CD4-positive, CD25-positive, alpha-beta regulatory T cell (primary cell): ENCODE measurements at regions not wholly inside any gene's neighbourhood (a gene's known extent, or its start where the extent isn't known, plus 50 kb on each side); places are given as distances from the start of the nearest gene placed in this dataset.

Source experiments
- ATAC-seq, 2 donors: fragments of 150-1000 bp; cut with Tn5 transposase; one replicate each; pipeline ENCODE4 v1.10.0; 2021; ENCODE audit warnings: low read depth in 2 of 2, moderate number of reproducible peaks in 2 of 2, moderate library complexity in 1 of 2
- DNase-seq, 3 donors: peaks; one replicate each; pipeline versions ENCODE4 v3.0.0 to v3.0.0-alpha.2; 2012 to 2022; ENCODE audit warnings: mixed read lengths in 1 of 3
- H3K27ac ChIP-seq: one replicate; pipeline ENCODE4 v1.7.0; 2013; ENCODE audit warnings: mild to moderate bottlenecking, low read length; ENCODE audit not compliant: insufficient read depth, poor library complexity, severe bottlenecking
- H3K27me3 ChIP-seq: one replicate; pipeline ENCODE4 v1.7.0; 2013; ENCODE audit warnings: low read length; ENCODE audit not compliant: control insufficient read depth, insufficient read depth
- H3K36me3 ChIP-seq: one replicate; pipeline ENCODE4 v1.7.0; 2013; ENCODE audit warnings: mild to moderate bottlenecking, low read length, moderate library complexity; ENCODE audit not compliant: control insufficient read depth, insufficient read depth
- H3K4me1 ChIP-seq: 2 replicates; pipeline ENCODE4 v1.7.0; 2013; ENCODE audit warnings: mild to moderate bottlenecking, low read length; ENCODE audit not compliant: insufficient read depth, control insufficient read depth, poor library complexity, severe bottlenecking
- H3K4me3 ChIP-seq: one replicate; pipeline ENCODE4 v1.7.0; 2013; ENCODE audit warnings: low read depth, mild to moderate bottlenecking, low read length, moderate library complexity
- H3K9me3 ChIP-seq, 2 experiments: 1 replicate in 1 of 2; 2 replicates in 1 of 2; pipeline ENCODE4 v1.7.0; 2013; ENCODE audit warnings: low read length in 2 of 2, mild to moderate bottlenecking in 1 of 2, moderate library complexity in 1 of 2; ENCODE audit not compliant: control insufficient read depth in 2 of 2
- H3K27ac Mint-ChIP-seq, 3 donors: one replicate each; pipeline ENCODE4 v1.8.0; 2020 to 2022; ENCODE audit warnings: mild to moderate bottlenecking in 3 of 3, mixed read lengths in 3 of 3, moderate library complexity in 2 of 3
- H3K27me3 Mint-ChIP-seq: one replicate; pipeline ENCODE4 v1.8.0; 2022; ENCODE audit warnings: mild to moderate bottlenecking, mixed read lengths
- H3K36me3 Mint-ChIP-seq: one replicate; pipeline ENCODE4 v1.8.0; 2020; ENCODE audit warnings: mixed read lengths
- H3K4me1 Mint-ChIP-seq, 4 donors: one replicate each; pipeline ENCODE4 v1.8.0; 2020 to 2022; ENCODE audit warnings: mixed read lengths in 4 of 4, mild to moderate bottlenecking in 1 of 4
- H3K4me3 Mint-ChIP-seq, 4 donors: one replicate each; pipeline ENCODE4 v1.8.0; 2020 to 2022; ENCODE audit warnings: mild to moderate bottlenecking in 4 of 4, mixed read lengths in 4 of 4, moderate library complexity in 3 of 4
- H3K9me3 Mint-ChIP-seq, 7 donors: one replicate each; pipeline ENCODE4 v1.8.0; 2020 to 2022; ENCODE audit warnings: mixed read lengths in 7 of 7, mild to moderate bottlenecking in 3 of 7, moderate library complexity in 2 of 7

- H3K4me1 ChIP-seq: no peaks in the 10 kb centered on the region
- DNase-seq (no peak), ATAC-seq (no peak)
- H3K36me3 ChIP-seq: peaks cover 40% of the 10 kb centered on the region
- H3K27ac Mint-ChIP-seq: peak overlapping the region in 1 of 3 donors; percentile 20
- H3K27me3 Mint-ChIP-seq: no peaks in the 10 kb centered on the region
- no peak overlapping the region for H3K4me3 Mint-ChIP-seq
- no peaks in the 10 kb centered on the region for H3K27me3 ChIP-seq
- peaks cover 56% of the 10 kb centered on the region for H3K36me3 Mint-ChIP-seq
- H3K4me3 ChIP-seq: no peak overlapping the region
- H3K27ac ChIP-seq: no peak overlapping the region
- H3K9me3 ChIP-seq: peaks cover 12 to 31% of the 10 kb centered on the region in 2 experiments
- H3K9me3 Mint-ChIP-seq: peaks cover 3 to 41% (median 17%) of the 10 kb centered on the region in 7 donors
- H3K4me1 Mint-ChIP-seq: peaks cover 9 to 21% (median 14%) of the 10 kb centered on the region in 4 donors
Observed at GRCh38 chr7:149569726-149570422, 72.3 kb upstream of the ZNF746 start.

GRCh38 chr7:149569025-149569725 is 71.6 kb upstream of the ZNF746 start:
- Histone ChIP-seq H3K27ac (no peak overlapping the region), H3K27me3 (no peaks in the 10 kb centered on the region), H3K4me1 (no peaks in the 10 kb centered on the region), H3K36me3 (peaks cover 42% of the 10 kb centered on the region), H3K4me3 (no peak overlapping the region), H3K9me3 (peaks cover 12 to 31% of the 10 kb centered on the region in 2 experiments)
- Mint-ChIP-seq H3K27ac (peak overlapping the region in 1 of 3 donors; percentile 61), H3K4me1 (peaks cover 10 to 22% (median 18%) of the 10 kb centered on the region in 4 donors), H3K4me3 (no peak overlapping the region), H3K9me3 (peaks cover 3 to 35% (median 17%) of the 10 kb centered on the region in 7 donors), H3K36me3 (peaks cover 61% of the 10 kb centered on the region), H3K27me3 (no peaks in the 10 kb centered on the region)
- no peak for ATAC-seq
- no peak for DNase-seq

- Histone ChIP-seq H3K9me3 (peaks cover 12 to 31% of the 10 kb centered on the region in 2 experiments), H3K4me3 (no peak overlapping the region), H3K27me3 (no peaks in the 10 kb centered on the region), H3K36me3 (peaks cover 42% of the 10 kb centered on the region), H3K4me1 (no peaks in the 10 kb centered on the region), H3K27ac (no peak overlapping the region)
- no peak overlapping the region for H3K27ac Mint-ChIP-seq
- H3K9me3 Mint-ChIP-seq: peaks cover 3 to 31% (median 15%) of the 10 kb centered on the region in 7 donors
- no peaks in the 10 kb centered on the region for H3K27me3 Mint-ChIP-seq
- peaks cover 67% of the 10 kb centered on the region for H3K36me3 Mint-ChIP-seq
- peaks cover 17 to 29% (median 26%) of the 10 kb centered on the region in 4 donors for H3K4me1 Mint-ChIP-seq
- DNase-seq: no peak
- no peak for ATAC-seq
- H3K4me3 Mint-ChIP-seq: no peak overlapping the region
Observed at GRCh38 chr7:149568218-149568617, 70.6 kb upstream of the ZNF746 start.

- Mint-ChIP-seq H3K4me3 (no peak overlapping the region), H3K36me3 (peaks cover 65% of the 10 kb centered on the region), H3K27me3 (no peaks in the 10 kb centered on the region), H3K4me1 (peaks cover 21 to 37% (median 30%) of the 10 kb centered on the region in 4 donors), H3K9me3 (peaks cover 3 to 17% (median 13%) of the 10 kb centered on the region in 7 donors), H3K27ac (peak overlapping the region in 1 of 3 donors; percentile 20)
- ATAC-seq (no peak), DNase-seq (no peak)
- peaks cover 46% of the 10 kb centered on the region for H3K36me3 ChIP-seq
- H3K4me1 ChIP-seq: no peaks in the 10 kb centered on the region
- no peak overlapping the region for H3K27ac ChIP-seq
- H3K27me3 ChIP-seq: no peaks in the 10 kb centered on the region
- H3K9me3 ChIP-seq: peaks cover 11 to 24% of the 10 kb centered on the region in 2 experiments
- H3K4me3 ChIP-seq: no peak overlapping the region
Observed at GRCh38 chr7:149566103-149566502, 68.5 kb upstream of the ZNF746 start.

- Mint-ChIP-seq H3K27me3 (no peaks in the 10 kb centered on the region), H3K4me1 (peaks cover 21 to 39% (median 30%) of the 10 kb centered on the region in 4 donors), H3K4me3 (no peak overlapping the region), H3K36me3 (peaks cover 69% of the 10 kb centered on the region), H3K9me3 (peaks cover under 1 to 13% (median 9%) of the 10 kb centered on the region in 7 donors), H3K27ac (no peak overlapping the region)
- no peak overlapping the region for H3K4me3 ChIP-seq
- no peaks in the 10 kb centered on the region for H3K27me3 ChIP-seq
- DNase-seq (no peak), ATAC-seq (no peak)
- peaks cover 46% of the 10 kb centered on the region for H3K36me3 ChIP-seq
- no peak overlapping the region for H3K27ac ChIP-seq
- H3K9me3 ChIP-seq: peaks cover 8 to 13% of the 10 kb centered on the region in 2 experiments
- no peaks in the 10 kb centered on the region for H3K4me1 ChIP-seq
Observed at GRCh38 chr7:149565096-149565382, 67.4 kb upstream of the ZNF746 start.

- no peak for DNase-seq
- Mint-ChIP-seq H3K9me3 (peaks cover 0 to 9% (median 4%) of the 10 kb centered on the region in 7 donors), H3K4me1 (peaks cover 20 to 41% (median 30%) of the 10 kb centered on the region in 4 donors), H3K4me3 (no peak overlapping the region), H3K27ac (no peak overlapping the region), H3K27me3 (no peaks in the 10 kb centered on the region), H3K36me3 (peaks cover 66% of the 10 kb centered on the region)
- ATAC-seq: no peak
- Histone ChIP-seq H3K36me3 (peaks cover 43% of the 10 kb centered on the region), H3K27ac (no peak overlapping the region), H3K4me3 (no peak overlapping the region), H3K9me3 (peaks cover 4 to 8% of the 10 kb centered on the region in 2 experiments), H3K27me3 (no peaks in the 10 kb centered on the region), H3K4me1 (no peaks in the 10 kb centered on the region)
Observed at GRCh38 chr7:149564340-149565095, 66.9 kb upstream of the ZNF746 start.

- Mint-ChIP-seq H3K4me1 (peaks cover 20 to 36% (median 27%) of the 10 kb centered on the region in 4 donors), H3K27me3 (no peaks in the 10 kb centered on the region), H3K36me3 (peaks cover 55% of the 10 kb centered on the region), H3K9me3 (peaks cover 0 to 6% (median 0%) of the 10 kb centered on the region in 7 donors), H3K27ac (peak overlapping the region in 2 of 3 donors; percentile 28 to 55), H3K4me3 (no peak overlapping the region)
- Histone ChIP-seq H3K36me3 (peaks cover 42% of the 10 kb centered on the region), H3K27me3 (no peaks in the 10 kb centered on the region), H3K4me1 (no peaks in the 10 kb centered on the region), H3K4me3 (no peak overlapping the region), H3K27ac (no peak overlapping the region), H3K9me3 (no peaks in the 10 kb centered on the region)
- ATAC-seq (no peak), DNase-seq (no peak)
Observed at GRCh38 chr7:149562602-149563001, 65.0 kb upstream of the ZNF746 start.
